Hepatocyte (in vitro differentiated cells): ENCODE measurements at regions not wholly inside any gene's neighbourhood (a gene's known extent, or its start where the extent isn't known, plus 50 kb on each side); places are given as distances from the start of the nearest gene placed in this dataset.
A peak's percentile ranks its signal among the peaks of the same experiment; 100 is the strongest.

Experiments
- DNase-seq: peaks from one replicate; pipeline ENCODE4 v3.0.0-alpha.2; 2016; ENCODE audit warnings: low spot score
- H2AFZ ChIP-seq: fragments of 200-600 bp; sonication (generic); 2 replicates; pipeline ENCODE4 v1.6.0; 2016; ENCODE audit warnings: antibody characterized with exemption, mild to moderate bottlenecking
- H3K27ac ChIP-seq: fragments of 200-600 bp; sonication (generic); 2 replicates; pipeline ENCODE4 v1.5.1; 2016; ENCODE audit warnings: mild to moderate bottlenecking
- H3K27me3 ChIP-seq: fragments of 200-600 bp; sonication (generic); 2 replicates; pipeline ENCODE4 v1.6.1; 2016
- H3K36me3 ChIP-seq: fragments of 200-600 bp; sonication (generic); replicated peaks from 2 replicates; pipeline ENCODE4 v1.5.1; 2016; ENCODE audit warnings: low read depth; ENCODE audit not compliant: insufficient read depth
- H3K4me1 ChIP-seq: fragments of 200-600 bp; sonication (generic); 2 replicates; pipeline ENCODE4 v1.5.1; 2016; ENCODE audit warnings: mild to moderate bottlenecking, moderate library complexity; ENCODE audit not compliant: insufficient read depth
- H3K4me2 ChIP-seq: fragments of 200-600 bp; sonication (generic); 2 replicates; pipeline ENCODE4 v1.6.0; 2016
- H3K4me3 ChIP-seq: fragments of 200-600 bp; sonication (generic); 2 replicates; pipeline ENCODE4 v1.5.1; 2016; ENCODE audit warnings: mild to moderate bottlenecking
- H3K79me2 ChIP-seq: fragments of 200-600 bp; sonication (generic); 2 replicates; pipeline ENCODE4 v1.6.0; 2017; ENCODE audit warnings: mild to moderate bottlenecking
- H3K9me2 ChIP-seq: fragments of 200-600 bp; sonication (generic); replicated peaks from 2 replicates; pipeline ENCODE4 v1.6.0; 2017; ENCODE audit warnings: mild to moderate bottlenecking; ENCODE audit not compliant: insufficient read depth
- H3K9me3 ChIP-seq: fragments of 200-600 bp; sonication (generic); 2 replicates; pipeline ENCODE4 v1.5.1; 2016; ENCODE audit warnings: low read depth, mild to moderate bottlenecking
- H4K20me1 ChIP-seq: fragments of 200-600 bp; sonication (generic); 2 replicates; pipeline ENCODE4 v1.6.0; 2016; ENCODE audit warnings: mild to moderate bottlenecking; ENCODE audit not compliant: insufficient read depth, poor library complexity, severe bottlenecking
- CTCF ChIP-seq: fragments of 200-600 bp; sonication (generic); IDR thresholded peaks from 2 replicates; pipeline ENCODE4 v1.5.1; 2016; ENCODE audit warnings: antibody characterized with exemption, mild to moderate bottlenecking; ENCODE audit not compliant: poor library complexity
- EZH2 ChIP-seq: fragments of 200-600 bp; sonication (generic); IDR thresholded peaks from 2 replicates; pipeline ENCODE4 v1.6.1; 2016; ENCODE audit warnings: antibody characterized with exemption, mild to moderate bottlenecking, borderline replicate concordance
- EZH2phosphoT487 ChIP-seq: fragments of 200-600 bp; sonication (generic); IDR thresholded peaks from one replicate; pipeline ENCODE4 v1.6.1; 2018; ENCODE audit warnings: antibody characterized with exemption, mild to moderate bottlenecking, low read depth, moderate library complexity; ENCODE audit not compliant: unreplicated experiment, severe bottlenecking
- WGBS: methylation state at CpG from one replicate; pipeline ENCODE4 v1.1.6; 2016; ENCODE audit warnings: low lambda C conversion rate; ENCODE audit errors: missing lambda C conversion rate; 5-methylcytosine and 5-hydroxymethylcytosine counted together

DNA sequence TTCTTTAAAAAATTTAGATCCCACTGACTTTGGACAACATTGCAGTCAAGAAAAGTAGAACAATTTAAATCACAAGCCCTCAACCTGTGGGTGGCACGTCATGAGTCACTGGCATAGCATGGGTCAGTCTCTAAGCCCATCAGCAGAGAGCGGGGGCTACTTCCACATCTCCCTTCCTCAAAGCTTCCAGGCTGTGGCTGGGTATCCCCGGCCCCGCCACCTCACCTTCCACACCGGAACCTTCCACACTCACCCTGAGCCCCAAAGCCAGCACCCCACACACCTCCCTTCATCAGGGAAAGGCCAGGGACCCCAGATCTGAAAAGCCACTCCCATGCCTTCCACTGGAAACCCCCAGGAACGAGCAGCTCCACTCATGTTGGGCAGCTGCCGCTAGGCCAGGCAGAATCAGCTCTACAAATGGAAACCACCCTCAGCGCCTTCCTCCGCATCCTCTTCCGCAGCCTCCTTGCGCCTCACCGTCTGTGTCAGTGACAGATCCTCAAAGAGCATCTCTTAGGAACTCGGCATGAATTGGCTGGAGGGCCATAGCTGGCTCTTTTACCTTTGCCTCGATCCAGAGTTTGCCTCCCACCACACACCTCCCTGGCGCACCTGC is 156.5 kb downstream of the ERCC6L2 start:
- Histone ChIP-seq H3K4me3 (no peak overlapping the region), H3K9me2 (no peaks in the 10 kb centered on the region), H4K20me1 (no peaks in the 10 kb centered on the region), H3K4me2 (no peak overlapping the region), H2AFZ (no peak overlapping the region), H3K4me1 (peaks cover 23% of the 10 kb centered on the region), H3K9me3 (no peaks in the 10 kb centered on the region), H3K27me3 (peaks cover 13% of the 10 kb centered on the region), H3K27ac (peak overlapping the region; percentile 74), H3K79me2 (no peaks in the 10 kb centered on the region), H3K36me3 (no peaks in the 10 kb centered on the region)
- TF ChIP-seq EZH2 (no peak), CTCF (no peak), EZH2phosphoT487 (no peak)
- WGBS: 95% methylated on average over 15 of the region's 15 CpGs
- no peak for DNase-seq

- no peaks in the 10 kb centered on the region for H3K79me2 ChIP-seq
- H2AFZ ChIP-seq: no peak overlapping the region
- DNase-seq: peak; percentile 77
- no peaks in the 10 kb centered on the region for H3K9me3 ChIP-seq
- peak overlapping the region; percentile 76 for H3K27ac ChIP-seq
- WGBS: 69% methylated on average over 6 of the region's 6 CpGs
- peaks cover 13% of the 10 kb centered on the region for H3K27me3 ChIP-seq
- no peaks in the 10 kb centered on the region for H4K20me1 ChIP-seq
- TF ChIP-seq CTCF (no peak), EZH2phosphoT487 (no peak), EZH2 (no peak)
- no peak overlapping the region for H3K4me2 ChIP-seq
- peaks cover 24% of the 10 kb centered on the region for H3K4me1 ChIP-seq
- H3K4me3 ChIP-seq: no peak overlapping the region
- no peaks in the 10 kb centered on the region for H3K36me3 ChIP-seq
- H3K9me2 ChIP-seq: no peaks in the 10 kb centered on the region
Measured at GRCh38 chr9:96031366-96031824, 155.9 kb downstream of the ERCC6L2 start.

GRCh38 chr9:96029722-96030530 is 154.4 kb downstream of the ERCC6L2 start:
- WGBS: 86% methylated on average over 18 of the region's 19 CpGs
- no peaks in the 10 kb centered on the region for H3K9me2 ChIP-seq
- H3K27ac ChIP-seq: peak overlapping the region; percentile 76

More at GRCh38 chr9:96029722-96030530, 154.4 kb downstream of the ERCC6L2 start:
- TF ChIP-seq EZH2phosphoT487 (no peak), CTCF (no peak), EZH2 (no peak)
- no peaks in the 10 kb centered on the region for H4K20me1 ChIP-seq
- no peak overlapping the region for H3K4me3 ChIP-seq
- no peak overlapping the region for H2AFZ ChIP-seq
- DNase-seq: no peak
- H3K4me1 ChIP-seq: peaks cover 24% of the 10 kb centered on the region
- H3K36me3 ChIP-seq: no peaks in the 10 kb centered on the region
- no peak overlapping the region for H3K4me2 ChIP-seq
- H3K79me2 ChIP-seq: no peaks in the 10 kb centered on the region
- no peaks in the 10 kb centered on the region for H3K9me3 ChIP-seq
- H3K27me3 ChIP-seq: peaks cover 25% of the 10 kb centered on the region
